ENCODE measurements at regions not wholly inside any gene's neighbourhood (a gene's known extent, or its start where the extent isn't known, plus 50 kb on each side); places are given as distances from the start of the nearest gene placed in this dataset.

- intact Hi-C loops (cut with DNase I): no loop called here
- no peaks in the 10 kb centered on the region for H3K36me3 ChIP-seq
- ATAC-seq: no peak
- TF ChIP-seq CTCF (IDR thresholded peaks at IDR 0.05): no peak
- TF ChIP-seq POLR2A (IDR thresholded peaks at IDR 0.05): no peak
- WGBS, 4 donors: 85 to 96% (median 91%) methylated on average over 22 to 37 of the region's 37 CpGs
- no peak overlapping the region for H3K4me3 ChIP-seq
- no peak overlapping the region for H3K27ac ChIP-seq
- DNase-seq: peak in 2 of 5 donors; percentile 4 to 32
- H3K27me3 ChIP-seq: peaks cover 0 to 24% (median 0%) of the 10 kb centered on the region in 9 donors
- H3K4me1 ChIP-seq: no peaks in the 10 kb centered on the region
- H3K9me3 ChIP-seq: no peaks in the 10 kb centered on the region
Measured at GRCh38 chr22:47379037-47379436, 616.6 kb downstream of the TBC1D22A start.

GRCh38 chr22:47377926-47378560, 615.6 kb downstream of the TBC1D22A start:
- no peak overlapping the region for H3K27ac ChIP-seq
- no peak overlapping the region for H3K4me3 ChIP-seq
- ATAC-seq (no peak), DNase-seq (peak in 2 of 5 donors; percentile 7 to 13)
- no peaks in the 10 kb centered on the region for H3K36me3 ChIP-seq
- TF ChIP-seq CTCF (IDR thresholded peaks at IDR 0.05) (no peak), POLR2A (IDR thresholded peaks at IDR 0.05) (no peak)
- intact Hi-C loops (cut with DNase I): no loop called here
- H3K9me3 ChIP-seq: no peaks in the 10 kb centered on the region
- H3K27me3 ChIP-seq: peaks cover 0 to 29% (median 0%) of the 10 kb centered on the region in 9 donors
- 65 to 74% (median 69%) methylated on average over 5 of the region's 5 CpGs for WGBS, 4 donors
- H3K4me1 ChIP-seq: no peaks in the 10 kb centered on the region

- peak in 2 of 5 donors; percentile 16 to 48 for DNase-seq
- WGBS, 4 donors: 67 to 74% (median 71%) methylated on average over 11 of the region's 11 CpGs
- TF ChIP-seq CTCF (IDR thresholded peaks at IDR 0.05): no peak
- no peak for TF ChIP-seq POLR2A (IDR thresholded peaks at IDR 0.05)
- intact Hi-C loops (cut with DNase I): no loop called here
- Histone ChIP-seq H3K4me3 (no peak overlapping the region), H3K9me3 (no peaks in the 10 kb centered on the region), H3K4me1 (no peaks in the 10 kb centered on the region), H3K36me3 (no peaks in the 10 kb centered on the region), H3K27me3 (peaks cover 0 to 30% (median 0%) of the 10 kb centered on the region in 9 donors), H3K27ac (no peak overlapping the region)
- ATAC-seq: no peak
Measured at GRCh38 chr22:47376901-47377505, 614.6 kb downstream of the TBC1D22A start.

GRCh38 chr22:47376322-47376700, 613.9 kb downstream of the TBC1D22A start:
- intact Hi-C loops (cut with DNase I): no loop called here
- Histone ChIP-seq H3K4me1 (no peaks in the 10 kb centered on the region), H3K4me3 (no peak overlapping the region), H3K9me3 (no peaks in the 10 kb centered on the region), H3K36me3 (no peaks in the 10 kb centered on the region), H3K27me3 (peaks cover 0 to 37% (median 0%) of the 10 kb centered on the region in 9 donors), H3K27ac (no peak overlapping the region)
- no peak for ATAC-seq
- TF ChIP-seq CTCF (IDR thresholded peaks at IDR 0.05) (no peak), POLR2A (IDR thresholded peaks at IDR 0.05) (no peak)
- DNase-seq: peak in 1 of 5 donors; percentile 8
- WGBS, 4 donors: 89 to 93% (median 92%) methylated on average over 7 of the region's 7 CpGs

Data from heart left ventricle (tissue), 16 donors.